Stomach (tissue), 4 donors: ENCODE measurements at regions not wholly inside any gene's neighbourhood (a gene's known extent, or its start where the extent isn't known, plus 50 kb on each side); places are given as distances from the start of the nearest gene placed in this dataset.

Source experiments
- POLR2A ChIP-seq, 4 donors: fragments of 450-650 bp; IDR thresholded peaks; one replicate each; pipeline ENCODE4 v1.6.1; 2016; ENCODE audit warnings: antibody characterized with exemption in 4 of 4, control low read depth in 2 of 4, mild to moderate bottlenecking in 1 of 4, moderate library complexity in 1 of 4
- POLR2AphosphoS5 ChIP-seq, 3 donors: sonication (generic); formaldehyde crosslinking; IDR thresholded peaks; one replicate each; pipeline ENCODE4 v1.6.1; 2016; ENCODE audit warnings: antibody characterized with exemption in 3 of 3
- TF ChIP-seq, protein P1 (sequence below), 7 experiments: fragments of 450-650 bp in 4 of 7; fragments of 200-600 bp in 3 of 7; sonication (generic) in 3 of 7; IDR thresholded peaks; one replicate each; pipeline ENCODE4 v1.5.1; 2016 to 2019; ENCODE audit warnings: antibody characterized with exemption in 7 of 7, control low read depth in 2 of 7, mild to moderate bottlenecking in 1 of 7

DNA sequence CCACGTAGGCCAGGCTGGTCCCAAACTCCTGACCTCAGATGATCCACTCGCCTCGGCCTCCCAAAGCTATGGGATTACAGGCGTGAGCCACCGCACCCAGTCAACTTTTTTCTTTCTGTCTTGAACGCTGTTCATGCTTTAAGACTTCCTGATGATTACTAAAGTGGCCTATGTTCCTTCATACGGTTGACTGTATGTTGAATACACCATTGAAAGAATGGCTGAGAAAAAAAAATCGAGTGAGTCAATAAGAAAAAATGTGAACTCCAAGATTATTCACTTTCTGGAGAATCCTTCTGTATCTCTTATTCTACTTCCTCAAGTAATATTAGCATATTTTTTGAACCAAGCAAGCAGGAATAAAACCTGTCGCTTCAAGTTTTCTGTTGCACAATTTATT, 955.0 kb downstream of the GATA3 start:
- TF ChIP-seq POLR2A (IDR thresholded peaks at IDR 0.05), result no peak
- TF ChIP-seq, protein P1, sequence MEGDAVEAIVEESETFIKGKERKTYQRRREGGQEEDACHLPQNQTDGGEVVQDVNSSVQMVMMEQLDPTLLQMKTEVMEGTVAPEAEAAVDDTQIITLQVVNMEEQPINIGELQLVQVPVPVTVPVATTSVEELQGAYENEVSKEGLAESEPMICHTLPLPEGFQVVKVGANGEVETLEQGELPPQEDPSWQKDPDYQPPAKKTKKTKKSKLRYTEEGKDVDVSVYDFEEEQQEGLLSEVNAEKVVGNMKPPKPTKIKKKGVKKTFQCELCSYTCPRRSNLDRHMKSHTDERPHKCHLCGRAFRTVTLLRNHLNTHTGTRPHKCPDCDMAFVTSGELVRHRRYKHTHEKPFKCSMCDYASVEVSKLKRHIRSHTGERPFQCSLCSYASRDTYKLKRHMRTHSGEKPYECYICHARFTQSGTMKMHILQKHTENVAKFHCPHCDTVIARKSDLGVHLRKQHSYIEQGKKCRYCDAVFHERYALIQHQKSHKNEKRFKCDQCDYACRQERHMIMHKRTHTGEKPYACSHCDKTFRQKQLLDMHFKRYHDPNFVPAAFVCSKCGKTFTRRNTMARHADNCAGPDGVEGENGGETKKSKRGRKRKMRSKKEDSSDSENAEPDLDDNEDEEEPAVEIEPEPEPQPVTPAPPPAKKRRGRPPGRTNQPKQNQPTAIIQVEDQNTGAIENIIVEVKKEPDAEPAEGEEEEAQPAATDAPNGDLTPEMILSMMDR (IDR thresholded peaks at IDR 0.05), result no peak
- no peak for TF ChIP-seq POLR2AphosphoS5 (IDR thresholded peaks at IDR 0.05)
